PC-3 (cell line): ENCODE measurements at regions not wholly inside any gene's neighbourhood (a gene's known extent, or its start where the extent isn't known, plus 50 kb on each side); places are given as distances from the start of the nearest gene placed in this dataset.

ENCODE experiments used
- ATAC-seq: fragments of 200-7000 bp; cut with Tn5 transposase; 2 replicates; pipeline ENCODE4 v1.9.1; 2020; ENCODE audit warnings: mild to moderate bottlenecking, moderate library complexity
- BruUV-seq: library from RNA; stranded (reverse); fragments of 400-500 nt; replicated peaks from 2 replicates; lab custom pipeline; 2021; lab: Mats Ljungman, UMichigan
- CTCF ChIA-PET: fragments of 300-600 bp; sonication (Branson Sonifier 250); formaldehyde crosslinking; loops from one replicate; lab custom pipeline; 2022; ENCODE audit warnings: antibody characterized with exemption; lab: Charles Lee
- POLR2A ChIA-PET: fragments of 300-600 bp; sonication (Branson Sonifier 250); formaldehyde crosslinking; loops from one replicate; lab custom pipeline; 2022; ENCODE audit warnings: antibody characterized with exemption; ENCODE audit not compliant: unreplicated experiment; lab: Charles Lee
- DNase-seq: peaks from one replicate; pipeline ENCODE4 v3.0.0-alpha.2; 2015
- H2AFZ ChIP-seq: fragments of 300-600 bp; sonication (generic); 2 replicates; pipeline ENCODE4 v1.6.0; 2016; ENCODE audit warnings: antibody characterized with exemption, low read length
- H3F3A ChIP-seq: fragments of 300-600 bp; sonication (generic); one replicate; pipeline ENCODE4 v1.6.0; 2017; ENCODE audit warnings: antibody characterized with exemption, low read length, control low read depth, mild to moderate bottlenecking; ENCODE audit not compliant: unreplicated experiment
- H3K27ac ChIP-seq: fragments of 300-600 bp; sonication (generic); 2 replicates; pipeline ENCODE4 v1.5.1; 2016; ENCODE audit warnings: mild to moderate bottlenecking, low read length
- H3K27me3 ChIP-seq: fragments of 300-600 bp; sonication (generic); 2 replicates; pipeline ENCODE4 v1.6.1; 2016; ENCODE audit warnings: low read length, mixed read lengths
- H3K36me3 ChIP-seq: fragments of 300-600 bp; sonication (generic); 2 replicates; pipeline ENCODE4 v1.6.1; 2016; ENCODE audit warnings: low read depth, mixed run types, low read length, mixed read lengths
- H3K4me1 ChIP-seq: fragments of 300-600 bp; sonication (generic); 2 replicates; pipeline ENCODE4 v1.5.1; 2016; ENCODE audit warnings: low read length; ENCODE audit not compliant: insufficient read depth
- H3K4me2 ChIP-seq: fragments of 300-600 bp; sonication (generic); 2 replicates; pipeline ENCODE4 v1.6.0; 2016; ENCODE audit warnings: low read length
- H3K4me3 ChIP-seq: fragments of 300-600 bp; sonication (generic); 2 replicates; pipeline ENCODE4 v1.5.1; 2016; ENCODE audit warnings: mild to moderate bottlenecking, low read length, mixed read lengths
- H3K79me2 ChIP-seq: fragments of 300-600 bp; sonication (generic); 2 replicates; pipeline ENCODE4 v1.6.1; 2017; ENCODE audit warnings: low read length, mixed read lengths
- H3K9ac ChIP-seq: fragments of 300-600 bp; sonication (generic); 2 replicates; pipeline ENCODE4 v1.6.0; 2016; ENCODE audit warnings: mild to moderate bottlenecking, low read length
- H3K9me2 ChIP-seq: fragments of 300-600 bp; sonication (generic); replicated peaks from 2 replicates; pipeline ENCODE4 v1.6.1; 2016; ENCODE audit warnings: mixed run types, low read length, mixed read lengths
- H3K9me3 ChIP-seq: fragments of 300-600 bp; sonication (generic); 2 replicates; pipeline ENCODE4 v1.6.1; 2016; ENCODE audit warnings: low read length, mixed read lengths
- H4K20me1 ChIP-seq: fragments of 300-600 bp; sonication (generic); 2 replicates; pipeline ENCODE4 v1.6.1; 2016; ENCODE audit warnings: low read length, mixed read lengths
- EZH2 ChIP-seq: fragments of 300-600 bp; sonication (generic); IDR thresholded peaks from one replicate; pipeline ENCODE4 v1.6.1; 2017; ENCODE audit warnings: antibody characterized with exemption, mild to moderate bottlenecking, low read length; ENCODE audit not compliant: unreplicated experiment
- EZH2phosphoT487 ChIP-seq: fragments of 300-600 bp; sonication (generic); IDR thresholded peaks from 2 replicates; pipeline ENCODE4 v1.6.1; 2018; ENCODE audit warnings: mild to moderate bottlenecking, antibody characterized with exemption, low read length, borderline replicate concordance
- intact Hi-C: fragments of 100-400 bp; cut with micrococcal nuclease; formaldehyde crosslinking; loops from 2 replicates; pipeline ENCODE4 v1.9.0; 2023
- TF ChIP-seq, protein P1 (sequence below): fragments of 300-600 bp; sonication (generic); conservative IDR thresholded peaks from 2 replicates; pipeline ENCODE4 v1.5.1; 2017; ENCODE audit warnings: antibody characterized with exemption, low read depth, mild to moderate bottlenecking, low read length

DNA sequence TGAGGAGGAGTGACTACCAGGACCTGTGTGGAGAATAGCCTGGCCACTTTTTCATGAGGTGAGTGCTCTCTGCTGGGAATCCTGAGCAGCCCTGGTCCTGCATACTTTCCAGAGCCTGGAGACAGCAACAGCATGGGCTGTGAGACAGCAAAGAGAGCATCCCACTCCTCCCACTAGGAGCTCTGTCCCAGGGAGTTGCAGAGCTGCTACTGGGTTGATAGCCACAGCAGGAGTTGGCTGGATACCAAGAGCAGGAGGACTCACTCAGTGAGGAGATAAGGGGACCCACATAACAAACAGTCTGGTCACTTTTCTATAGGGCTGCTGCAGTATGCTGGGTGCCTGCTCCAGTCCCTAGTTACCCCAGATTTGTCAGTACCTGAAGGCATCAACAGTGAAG is 439.3 kb upstream of the CDH8 start:
- no peak overlapping the region for H3K9ac ChIP-seq
- no peaks in the 10 kb centered on the region for H3K9me3 ChIP-seq
- no peaks in the 10 kb centered on the region for H3K36me3 ChIP-seq
- no peak overlapping the region for H3K4me2 ChIP-seq
- no peaks in the 10 kb centered on the region for H3K9me2 ChIP-seq
- BruUV-seq = no TSS peak
- ChIA-PET POLR2A (no interaction called here), CTCF (no interaction called here)
- DNase-seq (no peak), ATAC-seq (no peak)
- no peak overlapping the region for H3K27ac ChIP-seq
- no peak for TF ChIP-seq EZH2phosphoT487
- TF ChIP-seq EZH2 = no peak
- no peak overlapping the region for H2AFZ ChIP-seq
- no peak overlapping the region for H3K4me3 ChIP-seq
- H3K27me3 ChIP-seq = no peaks in the 10 kb centered on the region
- H3K79me2 ChIP-seq = no peaks in the 10 kb centered on the region
- no peaks in the 10 kb centered on the region for H3K4me1 ChIP-seq
- H3F3A ChIP-seq = no peaks in the 10 kb centered on the region
- no peaks in the 10 kb centered on the region for H4K20me1 ChIP-seq
- intact Hi-C loops = no loop called here

DNA sequence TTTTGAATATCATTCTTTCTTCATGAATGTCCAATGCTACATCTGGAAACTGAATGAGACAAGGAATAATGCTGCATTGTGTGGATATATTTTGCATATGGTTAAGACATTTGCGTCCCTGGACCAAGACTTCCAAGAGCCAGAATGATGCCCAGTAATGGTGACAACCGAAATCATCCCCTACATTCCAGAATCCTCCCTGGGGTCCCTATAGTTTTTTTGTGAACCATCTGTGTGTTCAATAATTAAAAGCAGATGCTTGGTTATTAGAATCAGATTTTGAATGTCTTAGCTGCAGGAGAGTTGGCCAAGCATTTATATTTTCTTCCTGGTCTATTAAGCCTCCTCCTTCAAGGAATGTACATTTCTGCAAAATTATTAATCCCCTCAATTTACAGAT is 426.7 kb upstream of the CDH8 start:
- no peak overlapping the region for H2AFZ ChIP-seq
- H3K9me3 ChIP-seq = no peaks in the 10 kb centered on the region
- no TSS peak for BruUV-seq
- intact Hi-C loops = no loop called here
- ChIA-PET CTCF (no interaction called here), POLR2A (no interaction called here)
- H3K79me2 ChIP-seq = no peaks in the 10 kb centered on the region
- no peak overlapping the region for H3K9ac ChIP-seq
- TF ChIP-seq, protein P1, sequence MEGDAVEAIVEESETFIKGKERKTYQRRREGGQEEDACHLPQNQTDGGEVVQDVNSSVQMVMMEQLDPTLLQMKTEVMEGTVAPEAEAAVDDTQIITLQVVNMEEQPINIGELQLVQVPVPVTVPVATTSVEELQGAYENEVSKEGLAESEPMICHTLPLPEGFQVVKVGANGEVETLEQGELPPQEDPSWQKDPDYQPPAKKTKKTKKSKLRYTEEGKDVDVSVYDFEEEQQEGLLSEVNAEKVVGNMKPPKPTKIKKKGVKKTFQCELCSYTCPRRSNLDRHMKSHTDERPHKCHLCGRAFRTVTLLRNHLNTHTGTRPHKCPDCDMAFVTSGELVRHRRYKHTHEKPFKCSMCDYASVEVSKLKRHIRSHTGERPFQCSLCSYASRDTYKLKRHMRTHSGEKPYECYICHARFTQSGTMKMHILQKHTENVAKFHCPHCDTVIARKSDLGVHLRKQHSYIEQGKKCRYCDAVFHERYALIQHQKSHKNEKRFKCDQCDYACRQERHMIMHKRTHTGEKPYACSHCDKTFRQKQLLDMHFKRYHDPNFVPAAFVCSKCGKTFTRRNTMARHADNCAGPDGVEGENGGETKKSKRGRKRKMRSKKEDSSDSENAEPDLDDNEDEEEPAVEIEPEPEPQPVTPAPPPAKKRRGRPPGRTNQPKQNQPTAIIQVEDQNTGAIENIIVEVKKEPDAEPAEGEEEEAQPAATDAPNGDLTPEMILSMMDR = no peak
- TF ChIP-seq EZH2phosphoT487 = no peak
- TF ChIP-seq EZH2 = no peak
- H3K36me3 ChIP-seq = no peaks in the 10 kb centered on the region
- no peak overlapping the region for H3K4me3 ChIP-seq
- ATAC-seq (no peak), DNase-seq (no peak)
- H3K4me1 ChIP-seq = no peaks in the 10 kb centered on the region
- H3K4me2 ChIP-seq = no peak overlapping the region
- H3K9me2 ChIP-seq = no peaks in the 10 kb centered on the region
- H3K27me3 ChIP-seq = no peaks in the 10 kb centered on the region
- H3K27ac ChIP-seq = no peak overlapping the region
- H3F3A ChIP-seq = no peaks in the 10 kb centered on the region
- no peaks in the 10 kb centered on the region for H4K20me1 ChIP-seq

DNA sequence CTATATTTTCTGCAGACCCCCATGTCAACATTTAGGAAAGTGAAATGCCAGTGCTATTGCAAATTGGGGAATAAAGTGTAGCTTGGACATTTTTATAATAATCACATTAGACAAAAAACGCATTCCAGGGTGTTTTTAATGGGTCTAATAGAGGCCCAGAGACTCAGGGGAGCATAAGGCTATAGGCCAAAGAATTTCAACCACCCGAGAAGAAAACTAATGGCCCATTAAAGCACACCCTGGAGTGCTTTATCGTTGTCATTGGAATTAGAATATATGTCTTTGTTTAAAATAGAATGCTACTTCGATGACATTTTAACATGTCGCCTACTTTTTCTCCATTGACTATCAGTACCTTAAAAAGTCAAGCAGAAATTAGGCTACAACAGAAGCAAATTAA is 414.1 kb upstream of the CDH8 start:
- no peaks in the 10 kb centered on the region for H4K20me1 ChIP-seq
- no TSS peak for BruUV-seq
- ATAC-seq (no peak), DNase-seq (no peak)
- TF ChIP-seq EZH2phosphoT487 (no peak), EZH2 (no peak)
- TF ChIP-seq, protein P1 = no peak
- ChIA-PET CTCF (no interaction called here), POLR2A (no interaction called here)
- no peak overlapping the region for H2AFZ ChIP-seq
- H3K4me3 ChIP-seq = no peak overlapping the region
- H3K79me2 ChIP-seq = no peaks in the 10 kb centered on the region
- no peaks in the 10 kb centered on the region for H3K9me3 ChIP-seq
- H3K27ac ChIP-seq = no peak overlapping the region
- H3K4me1 ChIP-seq = no peaks in the 10 kb centered on the region
- intact Hi-C loops = no loop called here
- H3K27me3 ChIP-seq = no peaks in the 10 kb centered on the region
- no peaks in the 10 kb centered on the region for H3K9me2 ChIP-seq
- H3K36me3 ChIP-seq = no peaks in the 10 kb centered on the region
- H3K4me2 ChIP-seq = no peak overlapping the region
- H3F3A ChIP-seq = no peaks in the 10 kb centered on the region
- H3K9ac ChIP-seq = no peak overlapping the region
